ENCODE measurements at regions not wholly inside any gene's neighbourhood (a gene's known extent, or its start where the extent isn't known, plus 50 kb on each side); places are given as distances from the start of the nearest gene placed in this dataset.

GRCh38 chr9:88749420-88749819 lies 214.4 kb downstream of the NXNL2 start:
- TF ChIP-seq POLR2A (IDR thresholded peaks at IDR 0.05) = no peak
- TF ChIP-seq EP300 (IDR thresholded peaks at IDR 0.05) = no peak
- TF ChIP-seq CTCF (IDR thresholded peaks at IDR 0.05) = no peak
- no peak for TF ChIP-seq POLR2AphosphoS5 (IDR thresholded peaks at IDR 0.05)

All from suprapubic skin (tissue), 4 donors.